ENCODE measurements at regions not wholly inside any gene's neighbourhood (a gene's known extent, or its start where the extent isn't known, plus 50 kb on each side); places are given as distances from the start of the nearest gene placed in this dataset.

- no peak for ATAC-seq
- intact Hi-C loops (cut with DNase I), result no loop called here
- peaks cover 0 to 9% (median 0%) of the 10 kb centered on the region in 9 donors for H3K27me3 ChIP-seq
- 80 to 89% (median 88%) methylated on average over 7 to 10 of the region's 10 CpGs for WGBS, 4 donors
- no peaks in the 10 kb centered on the region for H3K9me3 ChIP-seq
- no peak overlapping the region for H3K27ac ChIP-seq
- H3K4me3 ChIP-seq, result no peak overlapping the region
- peaks cover 0 to 4% (median 0%) of the 10 kb centered on the region in 12 donors for H3K4me1 ChIP-seq
- H3K36me3 ChIP-seq, result no peaks in the 10 kb centered on the region
- peak in 1 of 5 donors; percentile 37 for DNase-seq
- TF ChIP-seq, protein P1, sequence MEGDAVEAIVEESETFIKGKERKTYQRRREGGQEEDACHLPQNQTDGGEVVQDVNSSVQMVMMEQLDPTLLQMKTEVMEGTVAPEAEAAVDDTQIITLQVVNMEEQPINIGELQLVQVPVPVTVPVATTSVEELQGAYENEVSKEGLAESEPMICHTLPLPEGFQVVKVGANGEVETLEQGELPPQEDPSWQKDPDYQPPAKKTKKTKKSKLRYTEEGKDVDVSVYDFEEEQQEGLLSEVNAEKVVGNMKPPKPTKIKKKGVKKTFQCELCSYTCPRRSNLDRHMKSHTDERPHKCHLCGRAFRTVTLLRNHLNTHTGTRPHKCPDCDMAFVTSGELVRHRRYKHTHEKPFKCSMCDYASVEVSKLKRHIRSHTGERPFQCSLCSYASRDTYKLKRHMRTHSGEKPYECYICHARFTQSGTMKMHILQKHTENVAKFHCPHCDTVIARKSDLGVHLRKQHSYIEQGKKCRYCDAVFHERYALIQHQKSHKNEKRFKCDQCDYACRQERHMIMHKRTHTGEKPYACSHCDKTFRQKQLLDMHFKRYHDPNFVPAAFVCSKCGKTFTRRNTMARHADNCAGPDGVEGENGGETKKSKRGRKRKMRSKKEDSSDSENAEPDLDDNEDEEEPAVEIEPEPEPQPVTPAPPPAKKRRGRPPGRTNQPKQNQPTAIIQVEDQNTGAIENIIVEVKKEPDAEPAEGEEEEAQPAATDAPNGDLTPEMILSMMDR (IDR thresholded peaks at IDR 0.05), result no peak
- TF ChIP-seq POLR2A (IDR thresholded peaks at IDR 0.05), result no peak
These were observed 56.4 kb upstream of the OTOS start for GRCh38 chr2:240196716-240197461.

DNA sequence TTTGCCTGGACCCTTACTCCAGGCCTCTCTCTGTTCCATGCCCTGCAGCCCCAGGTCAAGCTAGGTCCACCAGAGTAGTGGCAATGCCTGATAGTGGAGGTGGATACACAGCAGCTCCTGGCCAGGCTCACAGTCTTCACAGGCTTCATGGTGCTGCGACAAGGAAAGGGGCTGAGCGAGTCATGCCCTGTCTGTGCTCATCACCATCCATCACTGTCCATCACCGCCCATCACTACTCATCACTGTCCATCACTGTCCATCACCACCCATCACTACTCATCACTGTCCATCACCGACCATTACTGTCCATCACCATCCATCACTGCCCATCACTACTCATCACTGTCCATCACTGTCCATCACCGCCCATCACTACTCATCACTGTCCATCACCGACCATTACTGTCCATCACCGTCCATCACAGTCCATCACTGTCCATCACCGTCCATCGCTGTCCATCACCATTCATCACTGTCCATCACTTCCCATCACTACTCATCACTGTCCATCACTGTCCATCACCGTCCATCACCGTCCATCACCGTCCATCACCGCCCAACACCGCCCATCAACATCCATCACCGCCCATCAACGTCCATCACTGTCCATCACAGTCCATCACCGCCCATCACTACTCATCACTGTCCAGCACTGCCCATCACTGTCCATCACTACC lies 57.1 kb upstream of the OTOS start:
- intact Hi-C loops (cut with DNase I), result no loop called here
- 95 to 96% (median 96%) methylated on average over 17 of the region's 17 CpGs for WGBS, 4 donors
- Histone ChIP-seq H3K27me3 (peaks cover 0 to 11% (median 0%) of the 10 kb centered on the region in 9 donors), H3K9me3 (no peaks in the 10 kb centered on the region), H3K36me3 (no peaks in the 10 kb centered on the region), H3K4me3 (no peak overlapping the region), H3K27ac (no peak overlapping the region), H3K4me1 (peaks cover 0 to 4% (median 0%) of the 10 kb centered on the region in 12 donors)
- DNase-seq, result peak in 1 of 5 donors; percentile 9
- ATAC-seq, result no peak
- TF ChIP-seq POLR2A (IDR thresholded peaks at IDR 0.05), result no peak
- TF ChIP-seq, protein P1 (IDR thresholded peaks at IDR 0.05), result no peak

GRCh38 chr2:240198226-240198625 lies 57.8 kb upstream of the OTOS start:
- 94 to 97% (median 95%) methylated on average over 6 of the region's 6 CpGs for WGBS, 4 donors
- no peaks in the 10 kb centered on the region for H3K9me3 ChIP-seq
- TF ChIP-seq, protein P1 (IDR thresholded peaks at IDR 0.05), result no peak
- no peak for TF ChIP-seq POLR2A (IDR thresholded peaks at IDR 0.05)
- H3K4me1 ChIP-seq, result peaks cover 0 to 4% (median 0%) of the 10 kb centered on the region in 12 donors
- H3K27me3 ChIP-seq, result peaks cover 0 to 16% (median 0%) of the 10 kb centered on the region in 9 donors
- no peak overlapping the region for H3K27ac ChIP-seq
- H3K36me3 ChIP-seq, result no peaks in the 10 kb centered on the region
- ATAC-seq (no peak), DNase-seq (peak in 1 of 5 donors; percentile 16)
- intact Hi-C loops (cut with DNase I), result no loop called here
- no peak overlapping the region for H3K4me3 ChIP-seq

DNA sequence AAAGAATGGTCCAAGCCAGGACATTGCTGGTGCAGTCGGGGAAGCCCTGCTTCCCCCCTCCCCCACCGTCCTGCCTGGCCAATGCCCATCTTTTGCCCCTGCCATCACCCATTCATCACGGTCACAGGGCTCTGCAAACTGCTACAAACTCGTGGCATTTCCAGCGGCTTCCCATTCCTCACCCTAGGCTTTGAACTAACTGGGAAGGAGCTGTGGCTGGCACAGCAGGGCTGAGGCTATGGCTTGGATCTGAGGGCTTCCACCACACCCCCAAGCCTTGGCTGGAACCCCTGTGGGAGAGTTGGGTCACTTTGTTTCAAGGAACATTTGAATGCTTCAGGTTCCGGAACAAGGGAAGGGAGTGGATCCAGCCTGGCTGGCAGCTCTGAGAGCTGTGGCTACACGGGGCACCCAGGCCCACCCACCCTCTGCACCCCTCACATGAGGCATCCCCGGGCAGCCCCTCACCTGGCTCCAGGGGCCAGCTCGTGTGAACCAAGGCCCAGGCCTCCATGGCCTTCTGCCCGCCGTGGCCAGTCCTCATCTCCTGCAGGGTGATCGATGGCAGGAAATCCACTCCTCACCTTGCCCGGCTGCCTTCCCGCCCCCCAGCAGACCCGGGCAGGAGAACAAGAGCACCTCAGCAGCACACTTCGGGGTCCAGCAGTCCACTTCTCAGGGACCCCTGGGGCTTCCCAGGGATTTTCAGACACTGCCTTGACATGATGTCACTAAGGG lies 58.8 kb upstream of the OTOS start:
- H3K27ac ChIP-seq, result no peak overlapping the region
- ATAC-seq, result no peak
- no peaks in the 10 kb centered on the region for H3K9me3 ChIP-seq
- peak in 1 of 5 donors; percentile 49 for DNase-seq
- H3K27me3 ChIP-seq, result peaks cover 0 to 20% (median 0%) of the 10 kb centered on the region in 9 donors
- H3K4me3 ChIP-seq, result no peak overlapping the region
- 78 to 89% (median 83%) methylated on average over 15 to 16 of the region's 16 CpGs for WGBS, 4 donors
- no peaks in the 10 kb centered on the region for H3K36me3 ChIP-seq
- H3K4me1 ChIP-seq, result peaks cover 0 to 4% (median 0%) of the 10 kb centered on the region in 12 donors
- intact Hi-C loops (cut with DNase I), result no loop called here
- TF ChIP-seq POLR2A (IDR thresholded peaks at IDR 0.05), result no peak
- TF ChIP-seq, protein P1 (IDR thresholded peaks at IDR 0.05), result no peak

Data from heart left ventricle (tissue), 16 donors.